Small intestine (tissue), 7 donors: ENCODE measurements at regions not wholly inside any gene's neighbourhood (a gene's known extent, or its start where the extent isn't known, plus 50 kb on each side); places are given as distances from the start of the nearest gene placed in this dataset.

Experiments used
- DNase-seq, 2 donors: peaks; one replicate each; pipeline versions ENCODE4 v3.0.0 to v3.0.0-alpha.2; 2013
- FAIRE-seq: peaks from 2 replicates; lab custom pipeline; 2012; peaks lifted over from hg19 to GRCh38; lab: Jason Lieb, UNC
- H3K27ac ChIP-seq, 3 donors: one replicate each; pipeline ENCODE4 v1.5.1; 2013; ENCODE audit warnings: low read length in 2 of 3, mild to moderate bottlenecking in 2 of 3, control low read depth in 1 of 3, inconsistent platforms in 1 of 3, low read depth in 1 of 3, moderate library complexity in 1 of 3
- H3K27me3 ChIP-seq, 3 donors: one replicate each; pipeline ENCODE4 v1.6.1; 2013; ENCODE audit warnings: low read length in 3 of 3, inconsistent platforms in 1 of 3; ENCODE audit not compliant: control insufficient read depth in 3 of 3, insufficient read depth in 3 of 3
- H3K36me3 ChIP-seq, 3 donors: one replicate each; pipeline ENCODE4 v1.6.1; 2013; ENCODE audit warnings: low read length in 3 of 3, inconsistent platforms in 1 of 3, low read depth in 1 of 3, mild to moderate bottlenecking in 1 of 3, moderate library complexity in 1 of 3; ENCODE audit not compliant: control insufficient read depth in 3 of 3, insufficient read depth in 2 of 3
- H3K4me1 ChIP-seq, 3 donors: one replicate each; pipeline ENCODE4 v1.6.1; 2013; ENCODE audit warnings: low read length in 2 of 3, inconsistent platforms in 1 of 3, low read depth in 1 of 3, mild to moderate bottlenecking in 1 of 3, moderate library complexity in 1 of 3; ENCODE audit not compliant: control insufficient read depth in 3 of 3, insufficient read depth in 2 of 3
- H3K4me3 ChIP-seq, 3 donors: one replicate each; pipeline ENCODE4 v1.5.1; 2013; ENCODE audit warnings: low read length in 3 of 3, control low read depth in 1 of 3, inconsistent platforms in 1 of 3, low read depth in 1 of 3, mild to moderate bottlenecking in 1 of 3, moderate library complexity in 1 of 3
- H3K9me3 ChIP-seq, 2 donors: one replicate each; pipeline ENCODE4 v1.6.1; 2013; ENCODE audit warnings: low read depth in 1 of 2, low read length in 1 of 2; ENCODE audit not compliant: control insufficient read depth in 2 of 2, insufficient read depth in 1 of 2
- WGBS, 3 donors: extraction: QIAGEN DNeasy Blood & Tissue Kit; methylation state at CpG; one replicate each; pipeline ENCODE4 v1.1.7; 2013; 5-methylcytosine and 5-hydroxymethylcytosine counted together
- donor health status: healthy with polysubstance abuse.
- donor health status: control.
- donor health status: control.
- donor health status: Bipolar disorder and iron deficiency.
- donor health status: healthy.

- FAIRE-seq: no peak
- no peak overlapping the region for H3K27ac ChIP-seq
- WGBS, 3 donors: 39 to 51% (median 49%) methylated on average over 5 of the region's 5 CpGs
Measured at GRCh38 chr5:58133631-58134296, 326.1 kb downstream of the PLK2 start.

GRCh38 chr5:58133216-58133615 is 326.7 kb downstream of the PLK2 start:
- WGBS, 3 donors: 67 to 69% (median 68%) methylated on average over 7 of the region's 7 CpGs
- Histone ChIP-seq H3K4me1 (no peaks in the 10 kb centered on the region), H3K27me3 (no peaks in the 10 kb centered on the region), H3K36me3 (no peaks in the 10 kb centered on the region), H3K4me3 (no peak overlapping the region), H3K9me3 (no peaks in the 10 kb centered on the region), H3K27ac (no peak overlapping the region)
- DNase-seq (no peak), FAIRE-seq (no peak)

More at GRCh38 chr5:58133631-58134296, 326.1 kb downstream of the PLK2 start:
- H3K27me3 ChIP-seq: no peaks in the 10 kb centered on the region
- no peaks in the 10 kb centered on the region for H3K9me3 ChIP-seq
- no peaks in the 10 kb centered on the region for H3K36me3 ChIP-seq
- peak in 1 of 2 donors; percentile 4 for DNase-seq
- no peaks in the 10 kb centered on the region for H3K4me1 ChIP-seq
- H3K4me3 ChIP-seq: no peak overlapping the region

- no peak for DNase-seq
- FAIRE-seq: no peak
- H3K4me1 ChIP-seq: no peaks in the 10 kb centered on the region
- no peaks in the 10 kb centered on the region for H3K36me3 ChIP-seq
- no peak overlapping the region for H3K4me3 ChIP-seq
- no peaks in the 10 kb centered on the region for H3K9me3 ChIP-seq
- no peaks in the 10 kb centered on the region for H3K27me3 ChIP-seq
- WGBS, 3 donors: 27 to 50% (median 42%) methylated on average over 11 of the region's 11 CpGs
- peak overlapping the region in 1 of 3 donors; percentile 16 for H3K27ac ChIP-seq
Measured at GRCh38 chr5:58127255-58128220, 332.3 kb downstream of the PLK2 start.

GRCh38 chr5:58123501-58123900 is 336.4 kb downstream of the PLK2 start:
- DNase-seq (no peak), FAIRE-seq (no peak)
- 55 to 82% (median 57%) methylated on average over 4 of the region's 4 CpGs for WGBS, 3 donors
- Histone ChIP-seq H3K4me1 (no peaks in the 10 kb centered on the region), H3K27ac (no peak overlapping the region), H3K36me3 (no peaks in the 10 kb centered on the region), H3K9me3 (no peaks in the 10 kb centered on the region), H3K27me3 (no peaks in the 10 kb centered on the region), H3K4me3 (no peak overlapping the region)

- FAIRE-seq: no peak
- Histone ChIP-seq H3K4me1 (no peaks in the 10 kb centered on the region), H3K4me3 (no peak overlapping the region), H3K27ac (no peak overlapping the region), H3K9me3 (no peaks in the 10 kb centered on the region), H3K27me3 (no peaks in the 10 kb centered on the region), H3K36me3 (no peaks in the 10 kb centered on the region)
- WGBS, 3 donors: 50 to 59% (median 55%) methylated on average over 3 of the region's 3 CpGs
- no peak for DNase-seq
Measured at GRCh38 chr5:58122848-58123392, 337.0 kb downstream of the PLK2 start.

- Histone ChIP-seq H3K36me3 (no peaks in the 10 kb centered on the region), H3K4me3 (no peak overlapping the region), H3K27me3 (no peaks in the 10 kb centered on the region), H3K27ac (no peak overlapping the region), H3K4me1 (no peaks in the 10 kb centered on the region), H3K9me3 (no peaks in the 10 kb centered on the region)
- DNase-seq (no peak), FAIRE-seq (no peak)
- 68 to 87% (median 80%) methylated on average over 2 of the region's 2 CpGs for WGBS, 3 donors
Measured at GRCh38 chr5:58122157-58122556, 337.7 kb downstream of the PLK2 start.

- DNase-seq (no peak), FAIRE-seq (no peak)
- Histone ChIP-seq H3K36me3 (no peaks in the 10 kb centered on the region), H3K9me3 (no peaks in the 10 kb centered on the region), H3K27me3 (no peaks in the 10 kb centered on the region), H3K4me3 (no peak overlapping the region), H3K27ac (no peak overlapping the region), H3K4me1 (no peaks in the 10 kb centered on the region)
- WGBS, 3 donors: 75 to 91% (median 88%) methylated on average over 2 of the region's 2 CpGs
Measured at GRCh38 chr5:58121391-58121790, 338.5 kb downstream of the PLK2 start.

- no peaks in the 10 kb centered on the region for H3K36me3 ChIP-seq
- H3K4me3 ChIP-seq: no peak overlapping the region
- FAIRE-seq: no peak
Measured at GRCh38 chr5:58117542-58117941, 342.3 kb downstream of the PLK2 start.

More at GRCh38 chr5:58117542-58117941, 342.3 kb downstream of the PLK2 start:
- 29 to 51% (median 35%) methylated on average over 2 of the region's 2 CpGs for WGBS, 3 donors
- Histone ChIP-seq H3K4me1 (no peaks in the 10 kb centered on the region), H3K9me3 (no peaks in the 10 kb centered on the region), H3K27me3 (no peaks in the 10 kb centered on the region), H3K27ac (no peak overlapping the region)
- no peak for DNase-seq
